ENCODE measurements at regions not wholly inside any gene's neighbourhood (a gene's known extent, or its start where the extent isn't known, plus 50 kb on each side); places are given as distances from the start of the nearest gene placed in this dataset.

DNA sequence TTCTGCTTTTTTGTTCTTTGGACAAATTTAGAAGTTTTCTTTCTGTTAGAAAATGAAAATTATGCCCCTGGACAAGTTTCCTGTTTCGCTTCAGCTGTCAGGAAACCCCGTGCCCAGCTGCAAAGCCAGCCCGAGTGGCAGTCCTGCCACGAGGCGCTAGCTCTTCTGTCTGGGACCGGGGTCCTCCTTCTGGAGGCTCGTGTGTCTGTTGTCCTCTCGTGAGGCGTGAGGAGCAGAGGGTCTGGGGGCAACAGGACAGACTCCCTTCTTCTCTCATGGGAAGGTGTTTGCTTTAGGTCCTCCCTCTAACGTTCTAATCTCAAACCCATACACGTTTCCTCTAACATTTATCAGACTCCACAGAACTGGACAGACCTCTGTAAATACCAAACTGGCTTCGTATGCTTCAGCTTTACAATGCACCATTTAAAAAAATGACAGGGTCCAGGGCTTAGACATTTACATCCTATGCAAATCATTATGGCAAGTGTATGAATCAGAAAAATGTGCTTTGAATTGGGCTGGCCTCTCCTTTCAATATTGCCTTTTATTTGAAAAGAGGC lies 184.5 kb upstream of the SHH start:
- POLR2A ChIA-PET = no interaction called here
- Histone ChIP-seq H3K27ac (no peak overlapping the region), H3K4me1 (no peaks in the 10 kb centered on the region), H3K4me2 (no peak overlapping the region), H3K4me3 (no peak overlapping the region), H3K9me3 (no peaks in the 10 kb centered on the region)
- ATAC-seq = no peak
- TF ChIP-seq EHMT2 (IDR thresholded peaks at IDR 0.05; ENCODE audit: low read depth) (no peak), FOSL2 (IDR thresholded peaks at IDR 0.05) (no peak), FOSL2 (CRISPR knock-in tag; IDR thresholded peaks at IDR 0.05) (no peak), HOXB13 (CRISPR knock-in tag; IDR thresholded peaks at IDR 0.05; ENCODE audit: low read depth) (no peak)
- CTCF ChIA-PET = no interaction called here
- FAIRE-seq = no peak
- no peak for DNase-seq (ENCODE audit: low read depth in 1 of 2, low spot score in 1 of 2)
- WGBS (ENCODE audit: missing lambda C conversion rate) = 74% methylated on average over 12 of the region's 12 CpGs

DNA sequence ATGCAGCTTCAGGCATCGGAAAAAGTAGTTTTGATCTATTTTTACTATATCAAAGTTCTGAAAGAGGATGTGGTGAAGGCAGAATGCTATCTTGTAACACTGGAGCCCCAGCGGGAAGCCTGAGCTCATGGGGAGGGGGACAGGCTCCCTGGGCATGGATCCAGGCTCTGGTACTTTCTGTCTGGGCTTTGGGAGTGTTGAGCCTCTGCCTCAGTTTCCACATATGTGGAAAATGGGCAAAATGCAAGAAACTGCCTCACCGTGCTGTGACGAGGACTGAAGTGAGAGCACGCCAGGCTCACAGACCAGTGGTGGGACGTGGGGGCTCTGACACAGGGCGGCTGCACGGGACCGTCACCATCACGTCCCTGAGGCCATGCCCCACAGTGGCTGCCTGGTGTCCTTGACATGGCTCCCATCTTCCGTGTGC lies 182.9 kb upstream of the SHH start:
- POLR2A ChIA-PET = no interaction called here
- FAIRE-seq (no peak), DNase-seq (ENCODE audit: low read depth in 1 of 2, low spot score in 1 of 2) (no peak), ATAC-seq (no peak)
- Histone ChIP-seq H3K4me2 (no peak overlapping the region), H3K4me3 (no peak overlapping the region), H3K9me3 (no peaks in the 10 kb centered on the region), H3K4me1 (no peaks in the 10 kb centered on the region), H3K27ac (no peak overlapping the region)
- CTCF ChIA-PET = no interaction called here
- no peak for TF ChIP-seq SMC3 (IDR thresholded peaks at IDR 0.05)
- no peak for TF ChIP-seq MYC (IDR thresholded peaks at IDR 0.05; ENCODE audit: borderline replicate concordance, low read length)
- TF ChIP-seq EP300 (IDR thresholded peaks at IDR 0.05) = no peak
- TF ChIP-seq, protein P1, sequence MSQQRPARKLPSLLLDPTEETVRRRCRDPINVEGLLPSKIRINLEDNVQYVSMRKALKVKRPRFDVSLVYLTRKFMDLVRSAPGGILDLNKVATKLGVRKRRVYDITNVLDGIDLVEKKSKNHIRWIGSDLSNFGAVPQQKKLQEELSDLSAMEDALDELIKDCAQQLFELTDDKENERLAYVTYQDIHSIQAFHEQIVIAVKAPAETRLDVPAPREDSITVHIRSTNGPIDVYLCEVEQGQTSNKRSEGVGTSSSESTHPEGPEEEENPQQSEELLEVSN (IDR thresholded peaks at IDR 0.05; ENCODE audit: borderline replicate concordance, low read depth) = no peak
- no peak for TF ChIP-seq PHF8 (IDR thresholded peaks at IDR 0.05; ENCODE audit: borderline replicate concordance, low read depth)
- TF ChIP-seq, protein P2, sequence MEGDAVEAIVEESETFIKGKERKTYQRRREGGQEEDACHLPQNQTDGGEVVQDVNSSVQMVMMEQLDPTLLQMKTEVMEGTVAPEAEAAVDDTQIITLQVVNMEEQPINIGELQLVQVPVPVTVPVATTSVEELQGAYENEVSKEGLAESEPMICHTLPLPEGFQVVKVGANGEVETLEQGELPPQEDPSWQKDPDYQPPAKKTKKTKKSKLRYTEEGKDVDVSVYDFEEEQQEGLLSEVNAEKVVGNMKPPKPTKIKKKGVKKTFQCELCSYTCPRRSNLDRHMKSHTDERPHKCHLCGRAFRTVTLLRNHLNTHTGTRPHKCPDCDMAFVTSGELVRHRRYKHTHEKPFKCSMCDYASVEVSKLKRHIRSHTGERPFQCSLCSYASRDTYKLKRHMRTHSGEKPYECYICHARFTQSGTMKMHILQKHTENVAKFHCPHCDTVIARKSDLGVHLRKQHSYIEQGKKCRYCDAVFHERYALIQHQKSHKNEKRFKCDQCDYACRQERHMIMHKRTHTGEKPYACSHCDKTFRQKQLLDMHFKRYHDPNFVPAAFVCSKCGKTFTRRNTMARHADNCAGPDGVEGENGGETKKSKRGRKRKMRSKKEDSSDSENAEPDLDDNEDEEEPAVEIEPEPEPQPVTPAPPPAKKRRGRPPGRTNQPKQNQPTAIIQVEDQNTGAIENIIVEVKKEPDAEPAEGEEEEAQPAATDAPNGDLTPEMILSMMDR (IDR thresholded peaks at IDR 0.05) = no peak
- no peak for TF ChIP-seq EHF (CRISPR knock-in tag; IDR thresholded peaks at IDR 0.05)
- TF ChIP-seq, protein P3, sequence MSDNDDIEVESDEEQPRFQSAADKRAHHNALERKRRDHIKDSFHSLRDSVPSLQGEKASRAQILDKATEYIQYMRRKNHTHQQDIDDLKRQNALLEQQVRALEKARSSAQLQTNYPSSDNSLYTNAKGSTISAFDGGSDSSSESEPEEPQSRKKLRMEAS (IDR thresholded peaks at IDR 0.05) = no peak
- 49% methylated on average over 11 of the region's 11 CpGs for WGBS (ENCODE audit: missing lambda C conversion rate)

DNA sequence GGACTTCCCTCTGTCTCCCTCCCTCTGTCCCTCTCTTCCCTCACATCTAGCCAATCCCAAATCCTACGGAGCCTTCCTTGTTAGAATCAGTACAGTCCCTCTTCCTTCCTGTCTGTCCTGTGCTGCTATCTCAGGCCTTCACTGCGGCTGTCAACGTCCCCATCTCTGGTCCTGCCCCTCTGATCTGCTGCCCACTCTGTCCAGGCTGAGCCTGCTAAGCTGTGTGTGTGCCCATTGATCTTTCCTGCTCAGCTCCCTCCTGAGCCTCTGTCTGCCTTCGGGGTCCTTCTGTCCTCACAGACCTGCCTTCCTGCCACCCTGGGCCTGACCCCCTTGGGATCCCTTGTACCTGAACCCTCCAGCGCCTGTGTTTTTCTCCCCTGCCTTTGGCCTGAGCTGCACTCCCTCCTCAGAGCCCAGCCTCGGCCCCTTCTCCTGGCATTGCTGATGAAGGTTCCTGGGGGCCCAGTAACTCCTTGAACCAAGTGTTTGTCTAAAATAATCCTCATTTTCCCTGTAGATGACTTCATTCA lies 182.1 kb upstream of the SHH start:
- ChIA-PET POLR2A (no interaction called here), CTCF (interaction anchor here (1.1 kb wide), 1 partner anchor 189 kb away, joined by 3 read pairs; no protein-coding TSS in a partner anchor)
- H3K4me2 ChIP-seq = no peak overlapping the region
- DNase-seq (ENCODE audit: low read depth in 1 of 2, low spot score in 1 of 2) (no peak), FAIRE-seq (no peak), ATAC-seq (no peak)
- H3K9me3 ChIP-seq = no peaks in the 10 kb centered on the region
- no peak overlapping the region for H3K4me3 ChIP-seq
- no peak for TF ChIP-seq NR3C1 (IDR thresholded peaks at IDR 0.05)
- no peak for TF ChIP-seq MYC (IDR thresholded peaks at IDR 0.05; ENCODE audit: borderline replicate concordance, low read length)
- TF ChIP-seq EP300 (IDR thresholded peaks at IDR 0.05) = no peak
- no peak for TF ChIP-seq POLR2AphosphoS2 (conservative IDR thresholded peaks at IDR 0.05; ENCODE audit: low read length)
- no peak for TF ChIP-seq HOXB5 (CRISPR knock-in tag; IDR thresholded peaks at IDR 0.05)
- no peak for TF ChIP-seq RARB (CRISPR knock-in tag; IDR thresholded peaks at IDR 0.05)
- TF ChIP-seq SMC3 (IDR thresholded peaks at IDR 0.05) = no peak
- TF ChIP-seq HOXB13 (CRISPR knock-in tag; IDR thresholded peaks at IDR 0.05; ENCODE audit: low read depth) = no peak
- TF ChIP-seq GATA3 (IDR thresholded peaks at IDR 0.05; ENCODE audit: borderline replicate concordance) = no peak
- TF ChIP-seq TP53 (CRISPR knock-in tag; IDR thresholded peaks at IDR 0.05) = no peak
- TF ChIP-seq RFX5 (IDR thresholded peaks at IDR 0.05) = no peak
- TF ChIP-seq ESRRA (IDR thresholded peaks at IDR 0.05; ENCODE audit: borderline replicate concordance, low read length) = no peak
- H3K27ac ChIP-seq = peak overlapping the region in 1 of 2 experiments; percentile 32; a peak in 1 of 6 replicates
- 62% methylated on average over 6 of the region's 6 CpGs for WGBS (ENCODE audit: missing lambda C conversion rate)
- no peaks in the 10 kb centered on the region for H3K4me1 ChIP-seq
